ENCODE measurements at regions not wholly inside any gene's neighbourhood (a gene's known extent, or its start where the extent isn't known, plus 50 kb on each side); places are given as distances from the start of the nearest gene placed in this dataset.

DNA sequence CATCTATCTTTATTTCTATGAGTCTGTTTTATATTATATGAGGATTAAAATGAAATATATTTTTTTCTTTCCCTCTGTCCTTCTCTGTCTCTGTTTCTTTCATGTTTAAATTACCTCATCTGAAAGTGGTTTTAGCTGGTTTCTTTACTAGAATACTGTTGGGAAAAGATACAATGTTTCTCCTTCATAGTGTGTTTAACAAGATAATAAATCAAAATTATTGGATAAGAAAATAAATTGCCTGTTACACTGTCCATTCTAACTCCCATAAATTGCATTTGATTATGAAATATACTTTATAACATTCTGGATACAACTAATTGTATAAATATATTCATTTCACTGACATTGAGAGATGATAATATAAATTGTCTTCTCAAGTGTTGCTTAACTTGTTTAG, 1168.0 kb downstream of the PLA2G4A start:
- Histone ChIP-seq H3K4me1 (ENCODE audit: insufficient read depth) (no peaks in the 10 kb centered on the region), H3K36me3 (ENCODE audit: insufficient read depth) (no peaks in the 10 kb centered on the region), H4K20me1 (replicated peaks; ENCODE audit: insufficient read depth) (no peaks in the 10 kb centered on the region), H3K79me2 (replicated peaks; ENCODE audit: insufficient read depth) (no peaks in the 10 kb centered on the region), H2AFZ (no peak overlapping the region), H3F3A (replicated peaks; ENCODE audit: low read depth) (no peaks in the 10 kb centered on the region), H3K27ac (ENCODE audit: low read depth) (no peak overlapping the region), H3K4me3 (no peak overlapping the region), H3K9me2 (ENCODE audit: insufficient read depth) (no peaks in the 10 kb centered on the region), H3K4me2 (no peak overlapping the region), H3K27me3 (ENCODE audit: insufficient read depth) (no peaks in the 10 kb centered on the region)
- ATAC-seq (no peak), DNase-seq (ENCODE audit: low spot score) (no peak)
- TF ChIP-seq ZNF331 (CRISPR knock-in tag; IDR thresholded peaks at IDR 0.05; ENCODE audit: low read depth) (no peak), EZH2 (IDR thresholded peaks at IDR 0.05; ENCODE audit: low read depth, unreplicated experiment) (no peak), JUNB (IDR thresholded peaks at IDR 0.05; ENCODE audit: unreplicated experiment) (no peak), POLR2AphosphoS5 (IDR thresholded peaks at IDR 0.05; ENCODE audit: low read depth) (no peak), ZNF114 (CRISPR knock-in tag; IDR thresholded peaks at IDR 0.05) (no peak)
- TF ChIP-seq, protein P1, sequence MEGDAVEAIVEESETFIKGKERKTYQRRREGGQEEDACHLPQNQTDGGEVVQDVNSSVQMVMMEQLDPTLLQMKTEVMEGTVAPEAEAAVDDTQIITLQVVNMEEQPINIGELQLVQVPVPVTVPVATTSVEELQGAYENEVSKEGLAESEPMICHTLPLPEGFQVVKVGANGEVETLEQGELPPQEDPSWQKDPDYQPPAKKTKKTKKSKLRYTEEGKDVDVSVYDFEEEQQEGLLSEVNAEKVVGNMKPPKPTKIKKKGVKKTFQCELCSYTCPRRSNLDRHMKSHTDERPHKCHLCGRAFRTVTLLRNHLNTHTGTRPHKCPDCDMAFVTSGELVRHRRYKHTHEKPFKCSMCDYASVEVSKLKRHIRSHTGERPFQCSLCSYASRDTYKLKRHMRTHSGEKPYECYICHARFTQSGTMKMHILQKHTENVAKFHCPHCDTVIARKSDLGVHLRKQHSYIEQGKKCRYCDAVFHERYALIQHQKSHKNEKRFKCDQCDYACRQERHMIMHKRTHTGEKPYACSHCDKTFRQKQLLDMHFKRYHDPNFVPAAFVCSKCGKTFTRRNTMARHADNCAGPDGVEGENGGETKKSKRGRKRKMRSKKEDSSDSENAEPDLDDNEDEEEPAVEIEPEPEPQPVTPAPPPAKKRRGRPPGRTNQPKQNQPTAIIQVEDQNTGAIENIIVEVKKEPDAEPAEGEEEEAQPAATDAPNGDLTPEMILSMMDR (conservative IDR thresholded peaks at IDR 0.05; ENCODE audit: low read depth in 2 of 2): no peak
- TF ChIP-seq, protein P2, sequence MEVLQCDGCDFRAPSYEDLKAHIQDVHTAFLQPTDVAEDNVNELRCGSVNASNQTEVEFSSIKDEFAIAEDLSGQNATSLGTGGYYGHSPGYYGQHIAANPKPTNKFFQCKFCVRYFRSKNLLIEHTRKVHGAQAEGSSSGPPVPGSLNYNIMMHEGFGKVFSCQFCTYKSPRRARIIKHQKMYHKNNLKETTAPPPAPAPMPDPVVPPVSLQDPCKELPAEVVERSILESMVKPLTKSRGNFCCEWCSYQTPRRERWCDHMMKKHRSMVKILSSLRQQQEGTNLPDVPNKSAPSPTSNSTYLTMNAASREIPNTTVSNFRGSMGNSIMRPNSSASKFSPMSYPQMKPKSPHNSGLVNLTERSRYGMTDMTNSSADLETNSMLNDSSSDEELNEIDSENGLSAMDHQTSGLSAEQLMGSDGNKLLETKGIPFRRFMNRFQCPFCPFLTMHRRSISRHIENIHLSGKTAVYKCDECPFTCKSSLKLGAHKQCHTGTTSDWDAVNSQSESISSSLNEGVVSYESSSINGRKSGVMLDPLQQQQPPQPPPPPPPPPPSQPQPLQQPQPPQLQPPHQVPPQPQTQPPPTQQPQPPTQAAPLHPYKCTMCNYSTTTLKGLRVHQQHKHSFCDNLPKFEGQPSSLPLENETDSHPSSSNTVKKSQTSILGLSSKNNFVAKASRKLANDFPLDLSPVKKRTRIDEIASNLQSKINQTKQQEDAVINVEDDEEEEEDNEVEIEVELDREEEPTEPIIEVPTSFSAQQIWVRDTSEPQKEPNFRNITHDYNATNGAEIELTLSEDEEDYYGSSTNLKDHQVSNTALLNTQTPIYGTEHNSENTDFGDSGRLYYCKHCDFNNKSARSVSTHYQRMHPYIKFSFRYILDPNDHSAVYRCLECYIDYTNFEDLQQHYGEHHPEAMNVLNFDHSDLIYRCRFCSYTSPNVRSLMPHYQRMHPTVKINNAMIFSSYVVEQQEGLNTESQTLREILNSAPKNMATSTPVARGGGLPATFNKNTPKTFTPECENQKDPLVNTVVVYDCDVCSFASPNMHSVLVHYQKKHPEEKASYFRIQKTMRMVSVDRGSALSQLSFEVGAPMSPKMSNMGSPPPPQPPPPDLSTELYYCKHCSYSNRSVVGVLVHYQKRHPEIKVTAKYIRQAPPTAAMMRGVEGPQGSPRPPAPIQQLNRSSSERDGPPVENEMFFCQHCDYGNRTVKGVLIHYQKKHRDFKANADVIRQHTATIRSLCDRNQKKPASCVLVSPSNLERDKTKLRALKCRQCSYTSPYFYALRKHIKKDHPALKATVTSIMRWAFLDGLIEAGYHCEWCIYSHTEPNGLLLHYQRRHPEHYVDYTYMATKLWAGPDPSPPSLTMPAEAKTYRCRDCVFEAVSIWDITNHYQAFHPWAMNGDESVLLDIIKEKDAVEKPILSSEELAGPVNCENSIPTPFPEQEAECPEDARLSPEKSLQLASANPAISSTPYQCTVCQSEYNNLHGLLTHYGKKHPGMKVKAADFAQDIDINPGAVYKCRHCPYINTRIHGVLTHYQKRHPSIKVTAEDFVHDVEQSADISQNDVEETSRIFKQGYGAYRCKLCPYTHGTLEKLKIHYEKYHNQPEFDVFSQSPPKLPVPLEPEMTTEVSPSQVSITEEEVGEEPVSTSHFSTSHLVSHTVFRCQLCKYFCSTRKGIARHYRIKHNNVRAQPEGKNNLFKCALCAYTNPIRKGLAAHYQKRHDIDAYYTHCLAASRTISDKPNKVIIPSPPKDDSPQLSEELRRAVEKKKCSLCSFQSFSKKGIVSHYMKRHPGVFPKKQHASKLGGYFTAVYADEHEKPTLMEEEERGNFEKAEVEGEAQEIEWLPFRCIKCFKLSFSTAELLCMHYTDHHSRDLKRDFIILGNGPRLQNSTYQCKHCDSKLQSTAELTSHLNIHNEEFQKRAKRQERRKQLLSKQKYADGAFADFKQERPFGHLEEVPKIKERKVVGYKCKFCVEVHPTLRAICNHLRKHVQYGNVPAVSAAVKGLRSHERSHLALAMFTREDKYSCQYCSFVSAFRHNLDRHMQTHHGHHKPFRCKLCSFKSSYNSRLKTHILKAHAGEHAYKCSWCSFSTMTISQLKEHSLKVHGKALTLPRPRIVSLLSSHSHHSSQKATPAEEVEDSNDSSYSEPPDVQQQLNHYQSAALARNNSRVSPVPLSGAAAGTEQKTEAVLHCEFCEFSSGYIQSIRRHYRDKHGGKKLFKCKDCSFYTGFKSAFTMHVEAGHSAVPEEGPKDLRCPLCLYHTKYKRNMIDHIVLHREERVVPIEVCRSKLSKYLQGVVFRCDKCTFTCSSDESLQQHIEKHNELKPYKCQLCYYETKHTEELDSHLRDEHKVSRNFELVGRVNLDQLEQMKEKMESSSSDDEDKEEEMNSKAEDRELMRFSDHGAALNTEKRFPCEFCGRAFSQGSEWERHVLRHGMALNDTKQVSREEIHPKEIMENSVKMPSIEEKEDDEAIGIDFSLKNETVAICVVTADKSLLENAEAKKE (CRISPR knock-in tag; IDR thresholded peaks at IDR 0.05): no peak
- TF ChIP-seq, protein P3, sequence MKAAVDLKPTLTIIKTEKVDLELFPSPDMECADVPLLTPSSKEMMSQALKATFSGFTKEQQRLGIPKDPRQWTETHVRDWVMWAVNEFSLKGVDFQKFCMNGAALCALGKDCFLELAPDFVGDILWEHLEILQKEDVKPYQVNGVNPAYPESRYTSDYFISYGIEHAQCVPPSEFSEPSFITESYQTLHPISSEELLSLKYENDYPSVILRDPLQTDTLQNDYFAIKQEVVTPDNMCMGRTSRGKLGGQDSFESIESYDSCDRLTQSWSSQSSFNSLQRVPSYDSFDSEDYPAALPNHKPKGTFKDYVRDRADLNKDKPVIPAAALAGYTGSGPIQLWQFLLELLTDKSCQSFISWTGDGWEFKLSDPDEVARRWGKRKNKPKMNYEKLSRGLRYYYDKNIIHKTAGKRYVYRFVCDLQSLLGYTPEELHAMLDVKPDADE (IDR thresholded peaks at IDR 0.05): no peak
- TF ChIP-seq, protein P4, sequence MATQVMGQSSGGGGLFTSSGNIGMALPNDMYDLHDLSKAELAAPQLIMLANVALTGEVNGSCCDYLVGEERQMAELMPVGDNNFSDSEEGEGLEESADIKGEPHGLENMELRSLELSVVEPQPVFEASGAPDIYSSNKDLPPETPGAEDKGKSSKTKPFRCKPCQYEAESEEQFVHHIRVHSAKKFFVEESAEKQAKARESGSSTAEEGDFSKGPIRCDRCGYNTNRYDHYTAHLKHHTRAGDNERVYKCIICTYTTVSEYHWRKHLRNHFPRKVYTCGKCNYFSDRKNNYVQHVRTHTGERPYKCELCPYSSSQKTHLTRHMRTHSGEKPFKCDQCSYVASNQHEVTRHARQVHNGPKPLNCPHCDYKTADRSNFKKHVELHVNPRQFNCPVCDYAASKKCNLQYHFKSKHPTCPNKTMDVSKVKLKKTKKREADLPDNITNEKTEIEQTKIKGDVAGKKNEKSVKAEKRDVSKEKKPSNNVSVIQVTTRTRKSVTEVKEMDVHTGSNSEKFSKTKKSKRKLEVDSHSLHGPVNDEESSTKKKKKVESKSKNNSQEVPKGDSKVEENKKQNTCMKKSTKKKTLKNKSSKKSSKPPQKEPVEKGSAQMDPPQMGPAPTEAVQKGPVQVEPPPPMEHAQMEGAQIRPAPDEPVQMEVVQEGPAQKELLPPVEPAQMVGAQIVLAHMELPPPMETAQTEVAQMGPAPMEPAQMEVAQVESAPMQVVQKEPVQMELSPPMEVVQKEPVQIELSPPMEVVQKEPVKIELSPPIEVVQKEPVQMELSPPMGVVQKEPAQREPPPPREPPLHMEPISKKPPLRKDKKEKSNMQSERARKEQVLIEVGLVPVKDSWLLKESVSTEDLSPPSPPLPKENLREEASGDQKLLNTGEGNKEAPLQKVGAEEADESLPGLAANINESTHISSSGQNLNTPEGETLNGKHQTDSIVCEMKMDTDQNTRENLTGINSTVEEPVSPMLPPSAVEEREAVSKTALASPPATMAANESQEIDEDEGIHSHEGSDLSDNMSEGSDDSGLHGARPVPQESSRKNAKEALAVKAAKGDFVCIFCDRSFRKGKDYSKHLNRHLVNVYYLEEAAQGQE (IDR thresholded peaks at IDR 0.05; ENCODE audit: unreplicated experiment): no peak
- Mint-ChIP-seq H3K27ac (no peak overlapping the region), H3K9me3 (no peaks in the 10 kb centered on the region), H3K4me1 (peaks cover 8% of the 10 kb centered on the region; the same call in 2 of the 3 replicates), H3K4me3 (no peak overlapping the region), H3K27me3 (ENCODE audit: insufficient read depth, low read depth, poor library complexity) (no peaks in the 10 kb centered on the region), H3K36me3 (ENCODE audit: low read depth) (no peaks in the 10 kb centered on the region)

Measured in GM23338 (cell line).